Thyroid gland (tissue), 4 donors: ENCODE measurements at regions not wholly inside any gene's neighbourhood (a gene's known extent, or its start where the extent isn't known, plus 50 kb on each side); places are given as distances from the start of the nearest gene placed in this dataset.

Experiments
- POLR2A ChIP-seq, 2 donors: fragments of 450-650 bp; IDR thresholded peaks; one replicate each; pipeline ENCODE4 v1.6.1; 2017; ENCODE audit warnings: antibody characterized with exemption in 2 of 2, mild to moderate bottlenecking in 2 of 2, moderate library complexity in 1 of 2
- TF ChIP-seq, protein P1 (sequence below), 6 experiments: fragments of 200-600 bp in 3 of 6; fragments of 450-650 bp in 3 of 6; sonication (generic) in 3 of 6; IDR thresholded peaks; one replicate each; pipeline ENCODE4 v1.5.1; 2016 to 2019; ENCODE audit warnings: antibody characterized with exemption in 6 of 6, mild to moderate bottlenecking in 2 of 6, inconsistent platforms in 1 of 6, moderate library complexity in 1 of 6

DNA sequence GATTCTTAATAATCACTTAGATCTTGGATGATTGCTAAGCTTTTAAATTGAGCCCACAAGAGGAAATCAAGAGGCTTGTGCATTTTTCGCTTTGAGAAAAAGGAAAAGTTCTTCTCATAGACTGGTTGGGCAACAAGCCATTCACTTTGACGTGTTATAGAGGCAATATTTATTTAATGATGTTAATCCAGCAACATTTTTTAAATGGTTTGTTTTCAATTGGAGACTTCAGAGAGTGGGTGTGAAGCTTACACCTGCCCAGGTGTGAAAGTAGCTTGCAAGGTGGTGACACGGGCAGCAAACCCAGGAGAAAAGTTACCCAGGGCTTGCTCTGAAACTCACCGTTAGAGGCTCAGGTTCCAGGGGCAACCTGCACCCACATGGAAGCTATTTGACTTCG, 858.9 kb downstream of the GALR1 start:
- TF ChIP-seq, protein P1, sequence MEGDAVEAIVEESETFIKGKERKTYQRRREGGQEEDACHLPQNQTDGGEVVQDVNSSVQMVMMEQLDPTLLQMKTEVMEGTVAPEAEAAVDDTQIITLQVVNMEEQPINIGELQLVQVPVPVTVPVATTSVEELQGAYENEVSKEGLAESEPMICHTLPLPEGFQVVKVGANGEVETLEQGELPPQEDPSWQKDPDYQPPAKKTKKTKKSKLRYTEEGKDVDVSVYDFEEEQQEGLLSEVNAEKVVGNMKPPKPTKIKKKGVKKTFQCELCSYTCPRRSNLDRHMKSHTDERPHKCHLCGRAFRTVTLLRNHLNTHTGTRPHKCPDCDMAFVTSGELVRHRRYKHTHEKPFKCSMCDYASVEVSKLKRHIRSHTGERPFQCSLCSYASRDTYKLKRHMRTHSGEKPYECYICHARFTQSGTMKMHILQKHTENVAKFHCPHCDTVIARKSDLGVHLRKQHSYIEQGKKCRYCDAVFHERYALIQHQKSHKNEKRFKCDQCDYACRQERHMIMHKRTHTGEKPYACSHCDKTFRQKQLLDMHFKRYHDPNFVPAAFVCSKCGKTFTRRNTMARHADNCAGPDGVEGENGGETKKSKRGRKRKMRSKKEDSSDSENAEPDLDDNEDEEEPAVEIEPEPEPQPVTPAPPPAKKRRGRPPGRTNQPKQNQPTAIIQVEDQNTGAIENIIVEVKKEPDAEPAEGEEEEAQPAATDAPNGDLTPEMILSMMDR (IDR thresholded peaks at IDR 0.05): no peak
- no peak for TF ChIP-seq POLR2A (IDR thresholded peaks at IDR 0.05)
